ENCODE measurements at regions not wholly inside any gene's neighbourhood (a gene's known extent, or its start where the extent isn't known, plus 50 kb on each side); places are given as distances from the start of the nearest gene placed in this dataset.

GRCh38 chr2:19783935-19784334 lies 117.8 kb downstream of the TTC32 start:
- H3K4me3 Mint-ChIP-seq, result no peak overlapping the region
- H4K20me1 ChIP-seq (ENCODE audit: control insufficient read depth, insufficient read depth, insufficient read length), result no peaks in the 10 kb centered on the region
- no peak for TF ChIP-seq CTCF (conservative IDR thresholded peaks at IDR 0.05)
- no peaks in the 10 kb centered on the region for H3K79me2 ChIP-seq (ENCODE audit: insufficient read depth, low read length)
- no peaks in the 10 kb centered on the region for H3K79me1 ChIP-seq (ENCODE audit: insufficient read depth, low read depth, low read length, poor library complexity, severe bottlenecking)
- no peak overlapping the region for H3T11ph ChIP-seq (ENCODE audit: low read length)
- no peak overlapping the region for H3K18ac ChIP-seq (ENCODE audit: insufficient read length, low read depth, low read length)
- H2BK20ac ChIP-seq (ENCODE audit: low read depth, low read length, poor library complexity, severe bottlenecking), result no peak overlapping the region
- peaks cover 12% of the 10 kb centered on the region for H3K27me3 Mint-ChIP-seq (ENCODE audit: low read depth)
- no peaks in the 10 kb centered on the region for H3K9me3 Mint-ChIP-seq
- no peak overlapping the region for H3K56ac ChIP-seq (ENCODE audit: insufficient read length, low read depth, low read length)
- H3K9ac ChIP-seq (ENCODE audit: extremely low read depth, insufficient read length, low read length), result no peak overlapping the region
- no peak overlapping the region for H3K14ac ChIP-seq (ENCODE audit: insufficient read depth, low read length)
- no peaks in the 10 kb centered on the region for H3K9me3 ChIP-seq (ENCODE audit: control insufficient read depth, low read depth, low read length)
- no peaks in the 10 kb centered on the region; a peak in 1 of 7 replicates for H3K36me3 Mint-ChIP-seq (ENCODE audit: insufficient read depth in 1 of 3, low read depth in 3 of 3)
- H2BK12ac ChIP-seq (ENCODE audit: insufficient read length, low read depth, low read length), result no peak overlapping the region
- H3K4me1 Mint-ChIP-seq, result peaks cover 19 to 24% of the 10 kb centered on the region in 2 experiments
- H3K23me2 ChIP-seq (ENCODE audit: insufficient read length, low read depth, low read length, poor library complexity, severe bottlenecking), result no peaks in the 10 kb centered on the region
- no CpG with 5 or more reads among the region's 2 CpGs for WGBS (ENCODE audit: extremely low coverage, insufficient read length, low lambda C conversion rate)
- no peak overlapping the region for H4K5ac ChIP-seq (ENCODE audit: insufficient read length, low read depth, low read length)
- H3K4me2 ChIP-seq (ENCODE audit: insufficient read depth, insufficient read length, low read length), result no peak overlapping the region
- H4K8ac ChIP-seq (replicated peaks; ENCODE audit: insufficient read length, low read depth, low read length), result no peak overlapping the region
- no peak overlapping the region for H3K4ac ChIP-seq (ENCODE audit: low read depth, low read length)
- H2BK120ac ChIP-seq (ENCODE audit: low read depth, low read length, poor library complexity, severe bottlenecking), result no peak overlapping the region
- no peak overlapping the region for H2BK15ac ChIP-seq (ENCODE audit: low read depth, low read length)
- peaks cover 9% of the 10 kb centered on the region; the same call in 1 of the 2 replicates for H3K4me1 ChIP-seq (ENCODE audit: insufficient read depth, low read length)
- no peaks in the 10 kb centered on the region; the same call in 1 of the 2 replicates for H3K27me3 ChIP-seq (ENCODE audit: insufficient read depth, low read length)
- peak overlapping the region in 1 of 3 experiments; percentile 34; a peak in 1 of 7 replicates for H3K27ac Mint-ChIP-seq
- H3K23ac ChIP-seq (ENCODE audit: insufficient read length, low read depth, low read length), result no peak overlapping the region
- no peak overlapping the region for H2AK5ac ChIP-seq (ENCODE audit: insufficient read length, low read length)
- no peak for DNase-seq
- H3K27ac ChIP-seq (ENCODE audit: insufficient read length, low read depth, low read length), result no peak overlapping the region
- no peak overlapping the region for H4K91ac ChIP-seq (ENCODE audit: insufficient read length, low read depth, low read length)
- no peak overlapping the region for H2BK5ac ChIP-seq (ENCODE audit: insufficient read length, low read length)
- no peak overlapping the region for H2AFZ ChIP-seq (ENCODE audit: low read length)

Data from H9 (cell line).